ENCODE measurements at regions not wholly inside any gene's neighbourhood (a gene's known extent, or its start where the extent isn't known, plus 50 kb on each side); places are given as distances from the start of the nearest gene placed in this dataset.
"Not testable (repeated sequence)": the region's sequence is repeated elsewhere in the genome, so short reads cannot be mapped to it uniquely, and the experiment has no call there.

GRCh38 chr12:59158681-59159080, 238.4 kb upstream of the LRIG3 start:
- DNase-seq (ENCODE audit: low read depth in 3 of 3, low spot score in 2 of 3) = no peak

GRCh38 chr12:59158066-59158465, 237.8 kb upstream of the LRIG3 start:
- DNase-seq (ENCODE audit: low read depth in 3 of 3, low spot score in 2 of 3) = no peak

GRCh38 chr12:59155448-59155847, 235.1 kb upstream of the LRIG3 start:
- no peak for DNase-seq (ENCODE audit: low read depth in 3 of 3, low spot score in 2 of 3)

- no peak for DNase-seq (ENCODE audit: low read depth in 3 of 3, low spot score in 2 of 3)
These were observed 230.9 kb upstream of the LRIG3 start for GRCh38 chr12:59151243-59151642.

GRCh38 chr12:59149995-59150642, 229.8 kb upstream of the LRIG3 start:
- peak; percentile 48 to 64 (median 60) for DNase-seq (ENCODE audit: low read depth in 3 of 3, low spot score in 2 of 3)

- DNase-seq (ENCODE audit: low read depth in 3 of 3, low spot score in 2 of 3) = no peak
These were observed 227.5 kb upstream of the LRIG3 start for GRCh38 chr12:59147791-59148190.

- DNase-seq (ENCODE audit: low read depth in 3 of 3, low spot score in 2 of 3) = no peak
These were observed 222.0 kb upstream of the LRIG3 start for GRCh38 chr12:59142183-59142790.

- DNase-seq (ENCODE audit: low read depth in 3 of 3, low spot score in 2 of 3) = no peak
These were observed 214.4 kb upstream of the LRIG3 start for GRCh38 chr12:59134750-59135149.

GRCh38 chr12:59131462-59131861, 211.2 kb upstream of the LRIG3 start:
- DNase-seq (ENCODE audit: low read depth in 3 of 3, low spot score in 2 of 3) = no peak

GRCh38 chr12:59122784-59123183, 202.5 kb upstream of the LRIG3 start:
- DNase-seq (ENCODE audit: low read depth in 3 of 3, low spot score in 2 of 3) = no peak

GRCh38 chr12:59121451-59121850, 201.1 kb upstream of the LRIG3 start:
- DNase-seq (ENCODE audit: low read depth in 3 of 3, low spot score in 2 of 3) = no peak

- DNase-seq (ENCODE audit: low read depth in 3 of 3, low spot score in 2 of 3) = no peak
These were observed 199.4 kb upstream of the LRIG3 start for GRCh38 chr12:59119676-59120075.

- no peak for DNase-seq (ENCODE audit: low read depth in 3 of 3, low spot score in 2 of 3)
These were observed 198.1 kb upstream of the LRIG3 start for GRCh38 chr12:59118356-59118755.

- no peak for DNase-seq (ENCODE audit: low read depth in 3 of 3, low spot score in 2 of 3)
These were observed 195.7 kb upstream of the LRIG3 start for GRCh38 chr12:59115995-59116394.

- DNase-seq (ENCODE audit: low read depth in 3 of 3, low spot score in 2 of 3) = no peak
These were observed 195.2 kb upstream of the LRIG3 start for GRCh38 chr12:59115526-59115925.

GRCh38 chr12:59113831-59114615, 193.7 kb upstream of the LRIG3 start:
- DNase-seq (ENCODE audit: low read depth in 3 of 3, low spot score in 2 of 3) = peak; percentile 43 to 73 (median 60)

GRCh38 chr12:59111851-59112250, 191.5 kb upstream of the LRIG3 start:
- no peak for DNase-seq (ENCODE audit: low read depth in 3 of 3, low spot score in 2 of 3)

- DNase-seq (ENCODE audit: low read depth in 3 of 3, low spot score in 2 of 3) = not testable (repeated sequence)
These were observed 188.2 kb upstream of the LRIG3 start for GRCh38 chr12:59108516-59108915.

- no peak for DNase-seq (ENCODE audit: low read depth in 3 of 3, low spot score in 2 of 3)
These were observed 180.3 kb upstream of the LRIG3 start for GRCh38 chr12:59100585-59100984.

GRCh38 chr12:59097876-59098275, 177.6 kb upstream of the LRIG3 start:
- no peak for DNase-seq (ENCODE audit: low read depth in 3 of 3, low spot score in 2 of 3)

GRCh38 chr12:59096246-59096645, 175.9 kb upstream of the LRIG3 start:
- DNase-seq (ENCODE audit: low read depth in 3 of 3, low spot score in 2 of 3) = no peak

Data from right renal cortex interstitium (tissue), 3 donors.